CD4-positive, alpha-beta T cell treated with Interleukin-4 for 4 hours (primary cell): ENCODE measurements at regions not wholly inside any gene's neighbourhood (a gene's known extent, or its start where the extent isn't known, plus 50 kb on each side); places are given as distances from the start of the nearest gene placed in this dataset.
"Not testable (repeated sequence)": the region's sequence is repeated elsewhere in the genome, so short reads cannot be mapped to it uniquely, and the experiment has no call there.

Experiments used
- DNase-seq: peaks from one replicate; pipeline ENCODE4 v3.0.0-alpha.2; 2020

- no peak for DNase-seq
Observed at GRCh38 chr11:87967459-87967858, 207.8 kb downstream of the RAB38 start.

- no peak for DNase-seq
Observed at GRCh38 chr11:87966694-87967093, 208.5 kb downstream of the RAB38 start.

GRCh38 chr11:87966216-87966615, 209.0 kb downstream of the RAB38 start:
- no peak for DNase-seq

GRCh38 chr11:87961606-87962005, 213.6 kb downstream of the RAB38 start:
- DNase-seq: no peak

GRCh38 chr11:87957961-87958360, 217.3 kb downstream of the RAB38 start:
- DNase-seq: no peak

- no peak for DNase-seq
Observed at GRCh38 chr11:87954476-87954875, 220.8 kb downstream of the RAB38 start.

- DNase-seq: no peak
Observed at GRCh38 chr11:87942786-87943185, 232.5 kb downstream of the RAB38 start.

- no peak for DNase-seq
Observed at GRCh38 chr11:87934182-87934581, 241.1 kb downstream of the RAB38 start.

GRCh38 chr11:87926250-87926970, 248.8 kb downstream of the RAB38 start:
- DNase-seq: no peak

- no peak for DNase-seq
Observed at GRCh38 chr11:87924125-87924524, 251.1 kb downstream of the RAB38 start.

GRCh38 chr11:87917111-87917510, 258.1 kb downstream of the RAB38 start:
- no peak for DNase-seq

- DNase-seq: no peak
Observed at GRCh38 chr11:87909178-87909577, 266.1 kb downstream of the RAB38 start.

- no peak for DNase-seq
Observed at GRCh38 chr11:87908086-87908485, 267.2 kb downstream of the RAB38 start.

- no peak for DNase-seq
Observed at GRCh38 chr11:87903345-87903744, 271.9 kb downstream of the RAB38 start.

- DNase-seq: no peak
Observed at GRCh38 chr11:87901341-87901740, 273.9 kb downstream of the RAB38 start.

- DNase-seq: no peak
Observed at GRCh38 chr11:87897921-87898320, 277.3 kb downstream of the RAB38 start.

GRCh38 chr11:87897071-87897470, 278.2 kb downstream of the RAB38 start:
- DNase-seq: no peak

- DNase-seq: no peak
Observed at GRCh38 chr11:87894961-87895360, 280.3 kb downstream of the RAB38 start.

- no peak for DNase-seq
Observed at GRCh38 chr11:87892291-87892690, 283.0 kb downstream of the RAB38 start.

- DNase-seq: no peak
Observed at GRCh38 chr11:87889126-87889525, 286.1 kb downstream of the RAB38 start.

- not testable (repeated sequence) for DNase-seq
Observed at GRCh38 chr11:87885084-87885483, 290.2 kb downstream of the RAB38 start.

- DNase-seq: no peak
Observed at GRCh38 chr11:87879118-87879517, 296.1 kb downstream of the RAB38 start.

- no peak for DNase-seq
Observed at GRCh38 chr11:87878373-87878825, 296.8 kb downstream of the RAB38 start.

GRCh38 chr11:87871056-87871455, 304.2 kb downstream of the RAB38 start:
- no peak for DNase-seq

GRCh38 chr11:87870086-87870485, 305.2 kb downstream of the RAB38 start:
- no peak for DNase-seq
